GM21576 (cell line): ENCODE measurements at regions not wholly inside any gene's neighbourhood (a gene's known extent, or its start where the extent isn't known, plus 50 kb on each side); places are given as distances from the start of the nearest gene placed in this dataset.

Experiments
- ATAC-seq: cut with Tn5 transposase; IDR thresholded peaks from one replicate; pipeline ENCODE4 v1.9.1; 2021; ENCODE audit warnings: mild to moderate bottlenecking, moderate library complexity; ENCODE audit not compliant: unreplicated experiment

DNA sequence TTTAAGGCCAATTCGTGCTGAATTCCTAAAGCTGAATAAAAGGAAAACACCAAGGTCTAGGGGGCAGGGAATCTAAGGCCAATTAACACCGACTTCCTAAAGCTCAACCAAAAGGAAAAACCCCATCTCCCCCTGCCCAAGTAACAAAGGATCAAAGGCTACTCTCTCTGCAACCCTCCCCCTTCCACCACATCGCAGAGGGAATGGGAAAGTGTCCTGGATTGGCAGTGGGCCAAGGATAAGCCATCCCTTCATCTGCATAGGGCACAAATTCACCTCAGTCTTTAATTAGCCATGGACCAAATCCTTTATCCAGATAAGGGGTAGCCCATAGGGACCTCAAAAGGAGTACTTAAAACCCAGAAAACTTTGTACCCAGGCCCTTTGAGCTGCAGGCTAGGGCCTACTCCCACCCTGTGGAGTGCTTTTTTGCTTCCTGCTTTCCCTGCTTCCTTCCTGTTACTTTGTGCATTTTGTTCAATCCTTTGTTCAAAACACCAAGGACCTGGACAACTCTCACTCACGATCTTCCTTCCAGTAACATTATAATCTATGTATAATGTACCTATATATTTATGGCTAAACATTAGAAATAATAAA lies 2119.8 kb upstream of the CELF4 start:
- ATAC-seq, result no peak

DNA sequence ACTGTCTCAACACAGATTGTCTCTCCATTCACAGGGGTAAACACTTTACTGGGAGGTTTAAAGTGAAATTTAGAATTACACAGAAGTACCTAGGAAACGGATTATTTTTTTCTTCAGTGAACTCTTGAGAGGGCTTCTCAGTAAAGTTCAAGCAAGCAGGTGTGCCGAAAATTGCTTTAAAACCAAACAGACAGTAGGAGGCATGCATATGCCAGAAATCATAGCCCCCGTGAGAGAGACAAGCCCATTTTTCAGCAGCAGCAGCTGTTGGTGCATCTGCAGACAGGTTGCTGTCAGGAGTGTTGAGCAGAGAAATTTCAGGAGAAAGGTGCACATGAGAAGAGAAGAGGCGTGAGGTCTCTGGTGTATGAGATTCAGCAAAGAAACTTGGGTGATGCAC lies 2115.5 kb upstream of the CELF4 start:
- ATAC-seq, result no peak

DNA sequence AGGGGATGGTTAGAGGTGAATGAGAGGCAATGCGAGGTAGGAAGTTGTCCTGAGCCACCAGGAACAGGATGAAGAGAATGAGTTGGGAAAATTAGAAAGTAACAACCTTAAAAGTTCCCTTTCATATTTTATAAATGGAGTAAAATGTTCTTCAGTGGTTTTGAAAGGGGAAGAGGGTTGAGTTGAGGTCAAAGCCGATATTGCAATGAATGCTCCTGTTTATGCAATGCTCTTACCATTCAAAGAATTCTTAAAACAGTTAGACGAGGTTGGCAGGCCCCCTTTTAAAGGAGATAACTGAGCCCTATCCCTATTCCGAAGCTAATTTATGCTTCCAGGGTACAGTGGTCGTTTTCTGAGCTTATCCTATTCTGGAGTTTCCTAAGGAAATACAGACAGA lies 2110.3 kb upstream of the CELF4 start:
- no peak for ATAC-seq

DNA sequence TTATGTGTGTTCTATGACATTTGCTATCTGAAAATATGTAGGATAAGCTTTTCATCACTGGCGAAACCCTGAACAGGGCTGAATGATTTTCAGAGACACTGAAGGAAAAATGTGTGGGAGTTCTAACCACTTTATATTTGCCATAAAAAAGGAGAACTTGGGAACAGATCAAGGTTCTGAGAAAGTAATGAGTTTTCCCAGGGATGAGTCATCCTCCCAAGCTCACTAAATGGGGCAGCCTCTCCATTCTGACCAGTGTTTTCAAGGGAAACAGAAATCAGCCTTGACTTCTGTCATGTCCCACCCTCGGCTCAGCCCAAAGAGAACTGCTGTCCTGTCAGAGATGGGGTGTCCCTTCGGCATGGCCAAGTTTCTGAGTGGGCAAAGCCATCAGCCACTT lies 2109.8 kb upstream of the CELF4 start:
- no peak for ATAC-seq

DNA sequence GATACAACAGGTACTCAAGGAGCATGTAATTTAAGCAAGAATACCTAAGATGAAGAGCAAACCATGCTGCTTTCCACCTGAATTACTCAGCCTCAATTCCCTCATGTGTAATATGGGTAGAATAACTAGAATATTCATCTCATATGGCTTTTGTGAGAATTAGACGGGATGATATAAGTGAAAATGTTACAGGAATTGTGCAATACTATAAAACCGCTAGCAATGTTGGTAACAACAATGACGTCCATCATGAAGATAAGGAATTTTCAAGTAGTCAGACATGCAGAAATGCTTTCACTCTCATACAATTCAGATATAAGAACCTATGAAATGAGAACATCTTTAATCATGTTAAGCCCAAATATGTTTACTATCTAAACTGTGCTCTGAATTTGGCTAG lies 2106.6 kb upstream of the CELF4 start:
- no peak for ATAC-seq

DNA sequence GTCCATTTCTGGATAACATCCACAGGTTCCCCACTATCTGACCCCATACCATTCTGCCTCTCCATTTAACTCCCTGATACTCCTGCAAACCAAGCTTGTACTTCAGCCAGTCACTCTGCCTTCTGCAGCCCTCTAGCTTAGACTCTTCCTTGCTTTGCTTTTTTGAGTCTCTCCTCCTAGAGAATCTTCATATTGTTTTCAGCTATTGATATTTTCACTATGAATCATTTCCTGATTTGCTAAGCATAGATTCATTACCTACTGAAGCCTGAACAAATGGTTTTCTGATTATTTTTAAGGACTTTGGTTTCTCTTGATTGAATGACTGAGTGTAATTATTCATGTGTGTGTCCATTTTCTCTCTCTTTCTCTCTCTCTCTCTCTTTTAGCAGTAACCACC lies 2102.3 kb upstream of the CELF4 start:
- ATAC-seq, result no peak

DNA sequence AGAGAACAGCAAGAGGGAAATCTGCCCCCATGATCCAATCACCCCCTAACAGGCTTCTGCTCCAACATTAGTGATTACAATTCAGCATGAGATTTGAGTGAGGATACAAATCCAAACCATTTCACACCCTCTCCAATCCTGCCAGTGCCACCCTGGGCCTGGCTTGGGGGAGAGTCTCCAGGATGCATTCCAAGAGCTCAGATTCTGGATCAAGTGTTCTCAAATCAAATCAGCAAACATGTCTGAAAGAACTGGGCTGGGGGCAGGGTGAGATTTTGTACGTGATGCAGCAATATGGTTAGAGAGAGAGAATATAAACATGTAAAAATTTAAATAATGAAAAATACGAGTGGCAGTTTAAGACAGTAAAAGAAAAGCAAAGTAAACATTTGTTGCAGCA lies 2100.9 kb upstream of the CELF4 start:
- ATAC-seq, result no peak

DNA sequence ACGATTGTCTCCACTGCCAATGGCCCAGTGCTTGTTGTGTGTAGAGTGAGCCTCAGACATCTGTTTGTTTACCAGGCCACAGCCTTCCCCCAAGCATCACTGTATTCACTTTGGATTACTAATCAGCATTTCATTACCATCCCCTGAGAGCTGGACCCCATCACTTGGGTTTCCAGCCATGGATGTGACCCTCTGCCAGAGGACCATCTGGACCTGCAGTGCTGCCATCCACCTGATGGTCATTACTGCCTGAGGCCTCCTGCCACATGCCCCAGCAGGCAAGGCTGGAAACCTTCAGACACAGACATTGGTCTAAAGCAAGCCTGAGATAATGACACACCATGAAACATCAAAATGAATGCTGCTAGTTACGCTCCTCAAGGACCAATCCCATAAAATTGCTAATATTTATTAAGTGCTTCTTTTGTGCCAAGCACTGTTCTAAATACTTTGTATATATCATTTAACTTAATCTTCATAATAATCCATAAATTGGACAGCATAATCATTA lies 2096.3 kb upstream of the CELF4 start:
- no peak for ATAC-seq

DNA sequence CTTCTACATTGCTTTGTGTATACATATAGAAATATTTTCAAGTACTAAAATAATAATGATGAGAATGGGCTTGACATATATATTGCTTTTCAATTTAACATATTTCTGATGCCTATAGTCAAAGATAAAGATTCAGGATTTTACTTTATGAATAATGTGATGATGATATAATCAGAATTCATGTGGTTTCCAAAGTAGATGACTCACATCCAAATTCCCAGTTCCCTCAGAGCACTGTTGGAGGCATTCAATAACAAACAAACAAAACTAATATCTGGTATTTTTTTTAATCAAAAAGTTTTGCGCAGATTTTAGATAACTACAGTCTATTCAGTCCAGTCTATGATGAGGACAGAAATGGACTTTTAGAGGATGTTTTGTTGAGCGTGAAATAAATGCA lies 2094.5 kb upstream of the CELF4 start:
- no peak for ATAC-seq

DNA sequence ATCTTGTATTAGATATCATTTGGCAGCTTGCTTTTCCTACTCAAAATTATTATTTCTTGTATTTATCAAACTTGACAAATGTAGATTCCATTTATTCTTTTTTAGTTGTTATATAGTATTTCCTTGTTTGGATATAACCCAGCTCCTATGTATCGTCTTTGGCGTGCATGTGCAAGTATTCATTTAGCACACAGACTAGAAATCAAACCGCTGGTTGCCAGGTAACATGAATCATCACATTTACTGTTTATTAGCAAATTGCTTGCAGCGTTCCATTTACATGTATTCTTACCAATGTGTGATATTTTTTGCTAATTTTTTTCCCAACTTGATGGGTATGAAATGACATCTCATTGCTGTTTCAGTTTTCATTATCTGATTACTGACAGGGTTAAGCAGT lies 2089.7 kb upstream of the CELF4 start:
- no peak for ATAC-seq

DNA sequence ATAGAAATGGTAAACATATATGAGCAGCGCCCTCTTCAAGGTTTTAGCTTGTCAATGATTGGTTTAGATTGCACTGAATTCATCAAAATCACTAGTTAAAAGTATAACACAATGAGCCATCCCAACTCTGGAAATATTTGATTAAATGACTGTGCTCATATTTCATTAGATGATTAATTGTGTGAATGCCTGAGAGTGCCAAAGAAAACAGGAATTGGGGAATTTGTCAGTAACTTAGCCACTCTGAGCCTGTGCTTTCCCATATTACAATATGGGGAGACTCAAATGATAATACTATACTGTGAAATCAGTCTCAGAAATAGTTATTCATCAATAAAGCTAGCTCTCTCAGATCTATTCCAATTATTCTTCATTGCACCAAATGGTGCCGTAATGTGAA lies 2087.6 kb upstream of the CELF4 start:
- ATAC-seq, result no peak

DNA sequence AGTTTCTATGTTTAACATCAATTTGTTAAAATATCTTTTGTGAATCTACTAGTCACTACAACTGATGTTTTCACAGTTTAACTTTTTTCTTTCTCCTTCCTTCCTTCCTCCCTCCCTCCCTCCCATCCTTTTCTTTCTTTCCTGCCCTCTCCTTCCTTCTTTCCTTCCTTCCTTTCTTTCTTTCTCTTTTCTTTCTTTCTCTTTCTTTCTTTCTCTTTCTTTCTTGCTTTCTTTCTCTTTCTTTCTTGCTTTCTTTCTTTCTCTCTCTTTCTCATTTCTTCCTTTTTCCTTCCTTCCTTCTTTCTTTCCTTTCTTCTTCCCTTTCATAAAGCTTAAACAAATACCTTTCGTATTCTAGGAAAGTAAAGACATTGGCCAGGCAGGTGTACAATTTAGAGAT lies 2083.0 kb upstream of the CELF4 start:
- ATAC-seq, result no peak

DNA sequence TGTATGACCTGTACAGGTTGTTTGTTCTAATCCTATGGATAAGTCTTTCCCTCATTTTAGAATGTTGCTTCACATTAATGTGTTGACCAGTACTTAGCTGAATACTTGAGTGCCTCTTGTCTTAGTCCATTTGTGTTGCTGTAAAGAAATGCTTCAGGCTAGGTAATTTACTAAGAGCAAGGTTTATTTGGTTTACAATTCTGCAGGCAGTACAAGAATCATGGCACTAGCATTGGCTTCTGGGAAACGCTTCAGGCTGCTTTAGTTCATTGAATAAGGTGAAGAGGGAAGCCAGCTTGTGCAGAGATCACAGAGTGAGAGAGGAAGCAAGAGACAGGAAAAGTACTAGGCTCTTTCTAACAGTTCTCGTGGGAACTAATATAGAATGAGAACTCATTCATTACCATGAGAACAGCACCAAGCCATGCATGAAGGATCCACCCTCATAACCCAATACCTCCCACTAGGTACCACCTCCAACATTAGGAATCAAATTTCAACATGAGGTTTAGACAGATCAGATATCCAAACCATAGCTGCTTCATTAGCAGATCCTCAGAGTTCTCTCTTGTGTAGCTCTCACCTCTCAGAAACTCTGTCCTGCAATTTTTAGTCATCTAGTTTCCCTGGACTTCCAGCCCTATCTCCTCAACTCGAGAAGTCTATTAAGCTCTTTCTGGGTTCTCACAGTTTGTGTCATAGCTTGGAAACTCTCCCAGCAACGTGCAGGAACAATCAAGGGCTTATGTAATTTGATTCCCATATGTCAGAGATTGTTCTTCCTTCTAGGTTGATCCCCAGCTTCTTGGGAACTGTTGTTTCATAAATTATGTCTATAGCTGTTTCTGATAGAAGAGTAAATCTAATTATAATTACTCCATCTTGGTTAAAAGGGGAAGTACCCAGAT lies 2082.3 kb upstream of the CELF4 start:
- no peak for ATAC-seq

DNA sequence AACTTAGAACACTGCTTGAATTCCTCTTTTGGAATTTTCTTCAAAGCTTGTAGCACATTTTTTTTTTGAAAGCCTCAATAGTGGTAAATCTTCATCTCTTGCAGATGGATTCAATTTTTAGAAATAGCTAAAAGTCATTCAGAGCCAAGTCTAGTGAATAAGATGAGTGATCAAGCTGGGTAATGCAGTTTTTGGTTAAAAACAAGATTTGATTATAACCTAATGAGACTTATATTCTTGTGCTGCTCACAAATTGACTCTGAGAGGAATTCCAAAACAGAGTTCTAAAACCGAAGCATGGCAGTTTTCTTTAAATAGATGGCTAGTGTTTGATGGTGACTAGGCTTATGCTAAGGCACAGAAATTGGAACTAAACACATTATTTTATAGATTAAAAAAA lies 2072.6 kb upstream of the CELF4 start:
- ATAC-seq, result no peak

DNA sequence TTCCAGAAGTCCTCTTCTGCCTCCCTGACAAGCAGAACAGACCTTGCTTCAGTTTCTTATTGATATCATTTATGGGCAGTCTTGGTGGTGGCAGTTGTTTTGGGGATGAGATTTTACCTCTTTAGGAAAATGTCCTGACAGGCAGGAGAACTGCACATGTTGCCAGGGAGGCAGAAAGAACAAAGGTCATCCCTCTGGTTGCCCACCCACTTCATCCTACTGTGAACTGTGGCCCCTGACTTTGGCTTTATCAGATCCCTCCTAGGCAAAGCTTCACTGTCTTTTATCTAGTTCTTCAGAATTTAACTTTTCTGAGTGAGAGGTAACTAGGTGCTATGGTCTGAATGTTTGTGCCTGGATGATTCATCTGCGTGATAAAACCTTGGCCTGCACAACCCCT lies 2071.3 kb upstream of the CELF4 start:
- no peak for ATAC-seq

DNA sequence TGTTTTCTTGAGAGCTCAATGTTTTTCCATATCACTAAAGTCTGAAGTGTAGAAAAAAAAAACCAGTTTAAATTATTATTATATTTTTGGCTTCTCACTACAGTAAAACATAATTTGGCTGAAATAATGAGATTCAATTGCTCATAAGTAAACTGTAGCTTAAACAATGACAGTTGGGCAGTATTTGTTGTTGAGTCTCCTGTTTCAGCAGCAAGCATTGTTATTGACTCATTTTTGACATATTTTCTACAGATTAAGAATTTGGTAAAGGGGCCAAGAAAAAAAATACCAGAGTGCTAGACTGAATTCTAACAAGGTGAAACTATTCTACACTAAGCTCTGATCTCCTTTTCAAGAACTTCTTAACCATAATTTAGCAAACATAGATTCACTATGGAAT lies 2070.4 kb upstream of the CELF4 start:
- ATAC-seq, result no peak

DNA sequence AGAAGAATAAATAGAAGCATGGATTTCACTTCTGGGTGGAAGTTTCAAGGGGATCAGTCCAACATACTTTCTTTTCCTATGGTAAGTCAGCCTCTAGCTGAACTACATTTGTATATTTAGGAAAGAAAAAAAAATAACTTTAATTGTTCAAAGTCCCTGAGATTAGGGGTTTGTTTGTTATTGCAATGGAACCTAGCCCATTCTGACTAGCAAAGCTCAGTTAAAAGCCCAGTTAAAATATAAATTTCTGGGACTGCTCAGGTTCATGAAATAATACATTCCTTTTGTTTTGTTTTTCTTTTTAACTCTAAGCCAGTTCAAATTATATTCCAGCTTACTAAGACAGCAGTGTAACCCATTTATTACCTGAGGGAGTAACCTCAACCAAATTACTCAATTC lies 2069.6 kb upstream of the CELF4 start:
- no peak for ATAC-seq

DNA sequence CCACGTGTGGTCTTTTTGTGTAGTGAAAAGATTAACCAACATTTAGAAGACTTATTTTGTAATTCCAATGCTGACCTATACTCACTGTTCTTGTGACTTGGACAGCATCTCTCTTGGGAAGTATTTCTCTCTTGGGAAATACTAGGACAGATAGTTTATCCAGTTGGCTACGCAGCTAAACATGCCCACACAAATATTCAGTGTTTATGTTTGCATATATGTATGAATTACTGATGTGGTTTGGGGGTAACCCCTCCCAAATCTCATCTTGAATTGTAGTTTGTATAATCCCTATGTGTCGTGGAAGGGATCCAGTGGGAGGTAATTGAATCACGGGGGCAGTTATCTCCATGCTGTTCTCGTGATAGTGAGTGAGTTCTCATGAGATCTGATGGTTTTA lies 2062.3 kb upstream of the CELF4 start:
- ATAC-seq, result no peak

DNA sequence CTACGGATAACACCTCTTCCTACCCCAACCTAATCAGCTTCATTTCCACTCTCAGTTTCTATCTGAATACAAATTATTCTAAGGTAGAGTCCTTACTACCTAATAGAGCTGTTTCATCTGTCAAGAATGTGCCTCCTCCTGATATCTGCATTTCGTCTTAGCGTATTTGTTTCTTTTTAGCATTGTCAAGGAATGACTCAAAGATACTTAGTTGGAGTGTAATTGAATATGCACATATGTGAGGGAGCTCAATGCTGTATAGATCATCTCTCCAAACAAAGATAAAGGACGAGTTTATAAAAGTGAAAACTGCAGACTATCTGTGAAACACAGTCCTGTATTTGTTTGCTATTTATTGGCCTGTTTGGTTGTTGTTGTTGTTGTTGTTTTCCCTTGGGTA lies 2059.4 kb upstream of the CELF4 start:
- no peak for ATAC-seq

DNA sequence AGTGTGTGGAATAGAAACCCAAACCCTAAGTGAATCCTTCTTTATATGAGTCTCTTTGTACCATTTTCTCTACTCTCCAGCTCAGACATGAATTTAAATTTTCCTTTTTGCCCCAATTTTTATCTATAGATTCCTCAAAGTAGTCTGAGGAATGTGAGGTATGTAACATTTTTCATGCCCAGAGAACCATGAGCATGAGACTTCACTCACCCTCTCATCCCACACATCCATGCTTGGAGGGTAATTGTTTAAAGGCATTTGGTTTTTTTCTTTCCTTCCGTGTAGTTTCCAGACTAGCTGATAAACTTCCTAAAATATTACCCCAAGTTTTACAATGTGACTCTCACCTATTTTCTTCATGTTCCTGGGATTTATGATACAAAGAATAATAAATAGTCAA lies 2056.8 kb upstream of the CELF4 start:
- ATAC-seq, result no peak

DNA sequence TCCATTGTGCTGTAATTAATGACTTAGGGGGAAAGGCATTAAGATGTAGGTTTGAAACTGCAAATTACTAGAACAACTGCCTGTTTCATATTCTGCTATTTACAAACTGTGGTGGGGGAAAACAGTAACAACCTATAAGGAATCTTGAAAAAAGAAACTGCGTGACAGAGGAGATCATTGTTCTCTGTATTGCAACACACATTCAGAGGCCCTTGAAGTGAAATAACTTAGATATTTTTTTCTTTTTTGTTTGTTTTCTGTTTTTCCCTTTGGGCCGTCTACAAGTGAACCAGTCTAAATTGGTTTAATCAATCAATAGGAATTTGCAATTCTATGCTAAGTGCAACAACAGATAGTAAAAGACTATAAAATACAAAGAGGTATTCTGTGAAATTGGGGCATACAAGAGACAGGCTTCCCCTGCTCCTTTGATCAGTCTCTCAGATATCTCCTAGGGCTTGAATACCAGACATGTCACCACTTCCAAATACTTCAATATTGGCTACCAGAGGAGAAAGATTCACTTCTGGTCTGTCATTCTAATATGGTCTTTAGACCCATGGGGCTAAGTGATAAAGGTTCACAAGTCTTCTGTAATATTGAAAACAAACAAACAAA lies 2055.1 kb upstream of the CELF4 start:
- no peak for ATAC-seq
